ENCODE measurements at regions not wholly inside any gene's neighbourhood (a gene's known extent, or its start where the extent isn't known, plus 50 kb on each side); places are given as distances from the start of the nearest gene placed in this dataset.

GRCh38 chr15:96029172-96029571 is 301.3 kb upstream of the NR2F2 start:
- in situ Hi-C loops (cut with MboI; ENCODE audit: low pct_unique_long_range_greater_than_20kb, low sequenced_read_pairs, unreplicated experiment), result no loop called here
- DNase-seq (ENCODE audit: low spot score), result no peak
- no peak for TF ChIP-seq CTCF (IDR thresholded peaks at IDR 0.05; ENCODE audit: extremely low read depth, insufficient read depth, missing control alignments)

- no peak for DNase-seq (ENCODE audit: low spot score)
- in situ Hi-C loops (cut with MboI; ENCODE audit: low pct_unique_long_range_greater_than_20kb, low sequenced_read_pairs, unreplicated experiment), result no loop called here
- TF ChIP-seq CTCF (IDR thresholded peaks at IDR 0.05; ENCODE audit: extremely low read depth, insufficient read depth, missing control alignments), result no peak
These were observed 298.9 kb upstream of the NR2F2 start for GRCh38 chr15:96031426-96032110.

- no peak for DNase-seq (ENCODE audit: low spot score)
- no peak for TF ChIP-seq CTCF (IDR thresholded peaks at IDR 0.05; ENCODE audit: extremely low read depth, insufficient read depth, missing control alignments)
- in situ Hi-C loops (cut with MboI; ENCODE audit: low pct_unique_long_range_greater_than_20kb, low sequenced_read_pairs, unreplicated experiment), result no loop called here
These were observed 295.4 kb upstream of the NR2F2 start for GRCh38 chr15:96035091-96035490.

GRCh38 chr15:96035635-96036034 is 294.9 kb upstream of the NR2F2 start:
- TF ChIP-seq CTCF (IDR thresholded peaks at IDR 0.05; ENCODE audit: extremely low read depth, insufficient read depth, missing control alignments), result no peak
- DNase-seq (ENCODE audit: low spot score), result no peak
- in situ Hi-C loops (cut with MboI; ENCODE audit: low pct_unique_long_range_greater_than_20kb, low sequenced_read_pairs, unreplicated experiment), result no loop called here

- in situ Hi-C loops (cut with MboI; ENCODE audit: low pct_unique_long_range_greater_than_20kb, low sequenced_read_pairs, unreplicated experiment), result no loop called here
- TF ChIP-seq CTCF (IDR thresholded peaks at IDR 0.05; ENCODE audit: extremely low read depth, insufficient read depth, missing control alignments), result no peak
- no peak for DNase-seq (ENCODE audit: low spot score)
These were observed 292.9 kb upstream of the NR2F2 start for GRCh38 chr15:96037584-96037983.

- no peak for DNase-seq (ENCODE audit: low spot score)
- TF ChIP-seq CTCF (IDR thresholded peaks at IDR 0.05; ENCODE audit: extremely low read depth, insufficient read depth, missing control alignments), result no peak
- in situ Hi-C loops (cut with MboI; ENCODE audit: low pct_unique_long_range_greater_than_20kb, low sequenced_read_pairs, unreplicated experiment), result no loop called here
These were observed 292.4 kb upstream of the NR2F2 start for GRCh38 chr15:96038131-96038530.
